HCT116 (cell line): ENCODE measurements at regions not wholly inside any gene's neighbourhood (a gene's known extent, or its start where the extent isn't known, plus 50 kb on each side); places are given as distances from the start of the nearest gene placed in this dataset.

ENCODE experiments used
- ATAC-seq: fragments of 200-7000 bp; cut with Tn5 transposase; 2 replicates; pipeline ENCODE4 v1.9.1; 2020; ENCODE audit warnings: mild to moderate bottlenecking, moderate library complexity
- BruUV-seq: library from RNA; stranded (reverse); fragments of 400-500 nt; replicated peaks from 2 replicates; lab custom pipeline; 2021; lab: Mats Ljungman, UMichigan
- CTCF ChIA-PET: fragments of 300-600 bp; sonication (Branson Sonifier 250); formaldehyde crosslinking; loops from one replicate; lab custom pipeline; 2021; ENCODE audit warnings: antibody characterized with exemption; lab: Charles Lee
- POLR2A ChIA-PET: fragments of 300-600, 350-600 bp; sonication (Branson Sonifier 250); formaldehyde crosslinking; loops from one replicate; lab custom pipeline; 2021; ENCODE audit warnings: antibody characterized with exemption; lab: Charles Lee
- RAD21 ChIA-PET, 2 experiments: fragments of 300-600 bp; sonication (Branson Sonifier 250); formaldehyde crosslinking; loops; one replicate each; lab custom pipeline; 2023; ENCODE audit warnings: low total read pairs in 2 of 2; ENCODE audit not compliant: uncharacterized antibody in 2 of 2, unreplicated experiment in 2 of 2, low non-redundant PET in 1 of 2; lab: Charles Lee
- DNase-seq: peaks from one replicate; pipeline ENCODE4 v3.0.0-alpha.2; 2010; ENCODE audit warnings: low read depth, low spot score
- H2AFZ ChIP-seq: fragments of 200-600 bp; shearing (Covaris generic), sonication (generic); 2 replicates; pipeline ENCODE4 v1.6.1; 2017; ENCODE audit warnings: low read depth, mixed run types, mixed read lengths, antibody characterized with exemption, low read length; ENCODE audit not compliant: poor library complexity, severe bottlenecking
- H3K27ac ChIP-seq: 2 replicates; pipeline ENCODE4 v1.5.1; 2012; ENCODE audit warnings: low read depth, low read length
- H3K27me3 ChIP-seq: fragments of 200-600 bp; sonication (generic); 2 replicates; pipeline ENCODE4 v1.6.1; 2016; ENCODE audit warnings: mixed run types, low read length, mixed read lengths; ENCODE audit not compliant: insufficient read depth
- H3K36me3 ChIP-seq, 2 experiments: fragments of 200-500 bp in 1 of 2; fragments of 200-600 bp in 1 of 2; sonication (Bioruptor generic) in 1 of 2; sonication (generic) in 1 of 2; 2 replicates each; pipeline versions ENCODE4 v1.5.1 to v1.6.1; 2014 to 2016; ENCODE audit warnings: low read length in 2 of 2, inconsistent platforms in 1 of 2, mixed read lengths in 1 of 2, mixed run types in 1 of 2; ENCODE audit not compliant: insufficient read depth in 2 of 2, control insufficient read depth in 1 of 2
- H3K4me1 ChIP-seq, 2 experiments: fragments of 200-600 bp in 1 of 2; sonication (generic) in 1 of 2; 2 replicates each; pipeline versions ENCODE4 v1.5.1 to v1.6.1; 2012 to 2017; ENCODE audit warnings: low read length in 2 of 2, inconsistent platforms in 1 of 2, mild to moderate bottlenecking in 1 of 2, mixed read lengths in 1 of 2, mixed run types in 1 of 2, moderate library complexity in 1 of 2; ENCODE audit not compliant: insufficient read depth in 2 of 2, control insufficient read depth in 1 of 2
- H3K4me2 ChIP-seq: fragments of 200-600 bp; sonication (generic); 2 replicates; pipeline ENCODE4 v1.6.1; 2017; ENCODE audit warnings: mixed run types, low read length, mixed read lengths
- H3K4me3 ChIP-seq, 2 experiments: fragments of 200-600 bp in 1 of 2; sonication (generic) in 1 of 2; replicated peaks in 1 of 2; 2 replicates each; pipeline ENCODE4 v1.5.1; 2011 to 2016; ENCODE audit warnings: low read length in 2 of 2, control low read depth in 1 of 2, low read depth in 1 of 2, mild to moderate bottlenecking in 1 of 2, mixed read lengths in 1 of 2, mixed run types in 1 of 2
- H3K79me2 ChIP-seq: fragments of 200-600 bp; sonication (generic); 2 replicates; pipeline ENCODE4 v1.6.1; 2017; ENCODE audit warnings: mild to moderate bottlenecking, mixed run types, low read length, moderate library complexity, mixed read lengths; ENCODE audit not compliant: insufficient read depth
- H3K9ac ChIP-seq: fragments of 200-600 bp; sonication (generic); 2 replicates; pipeline ENCODE4 v1.6.1; 2016; ENCODE audit warnings: low read length, mixed read lengths
- H3K9me2 ChIP-seq: fragments of 200-600 bp; sonication (generic), shearing (Covaris generic); 2 replicates; pipeline ENCODE4 v1.6.1; 2017; ENCODE audit warnings: mixed run types, mild to moderate bottlenecking, moderate library complexity; ENCODE audit not compliant: insufficient read depth
- H3K9me3 ChIP-seq, 2 experiments: fragments of 200-500 bp in 1 of 2; fragments of 200-600 bp in 1 of 2; sonication (Bioruptor generic) in 1 of 2; sonication (generic) in 1 of 2; 2 replicates each; pipeline ENCODE4 v1.6.1; 2014 to 2017; ENCODE audit warnings: low read length in 2 of 2, mixed read lengths in 2 of 2, inconsistent platforms in 1 of 2, low read depth in 1 of 2, mild to moderate bottlenecking in 1 of 2, mixed run types in 1 of 2, moderate library complexity in 1 of 2; ENCODE audit not compliant: control insufficient read depth in 1 of 2, insufficient read depth in 1 of 2
- H4K20me1 ChIP-seq: fragments of 200-600 bp; sonication (generic), shearing (Covaris generic); 2 replicates; pipeline ENCODE4 v1.6.1; 2017; ENCODE audit warnings: mixed run types, mild to moderate bottlenecking, moderate library complexity; ENCODE audit not compliant: insufficient read depth
- CBX3 ChIP-seq: IDR thresholded peaks from 2 replicates; pipeline ENCODE4 v1.6.1; 2012; ENCODE audit warnings: low read depth
- EGR1 ChIP-seq: IDR thresholded peaks from 2 replicates; pipeline ENCODE4 v1.6.1; 2012; ENCODE audit warnings: low read depth
- ELF1 ChIP-seq: IDR thresholded peaks from 2 replicates; pipeline ENCODE4 v1.6.1; 2012; ENCODE audit warnings: low read depth, borderline replicate concordance
- EZH2 ChIP-seq: fragments of 200-600 bp; sonication (generic); IDR thresholded peaks from 2 replicates; pipeline ENCODE4 v1.6.1; 2017; ENCODE audit warnings: antibody characterized with exemption, mixed run types
- POLR2A ChIP-seq: IDR thresholded peaks from 2 replicates; pipeline ENCODE4 v1.7.0; 2011; ENCODE audit warnings: borderline replicate concordance; ENCODE audit not compliant: insufficient read depth, insufficient read length; ENCODE audit errors: extremely low read depth
- POLR2AphosphoS5 ChIP-seq: IDR thresholded peaks from 2 replicates; pipeline ENCODE4 v1.6.1; 2011; ENCODE audit warnings: mild to moderate bottlenecking, low read depth, low read length, moderate library complexity
- SIN3A ChIP-seq: IDR thresholded peaks from 2 replicates; pipeline ENCODE4 v1.6.1; 2012; ENCODE audit warnings: low read depth
- TCF7L2 ChIP-seq: IDR thresholded peaks from 2 replicates; pipeline ENCODE4 v1.7.0; 2011; ENCODE audit warnings: borderline replicate concordance, inconsistent platforms; ENCODE audit not compliant: insufficient read depth, insufficient read length; ENCODE audit errors: extremely low read depth
- ZBTB33 ChIP-seq: IDR thresholded peaks from 2 replicates; pipeline ENCODE4 v1.6.1; 2011; ENCODE audit warnings: mild to moderate bottlenecking, low read length, moderate library complexity; ENCODE audit not compliant: insufficient replicate concordance; ENCODE audit errors: extremely low read depth
- ZFX ChIP-seq: fragments of 450-650 bp; IDR thresholded peaks from 2 replicates; pipeline ENCODE4 v1.6.1; 2017
- ZNF274 ChIP-seq: fragments of 200-500 bp; sonication (Bioruptor generic); IDR thresholded peaks from 2 replicates; pipeline ENCODE4 v1.6.1; 2014; ENCODE audit warnings: mild to moderate bottlenecking, low read depth, low read length, inconsistent platforms
- intact Hi-C: fragments of 100-400 bp; cut with micrococcal nuclease; formaldehyde crosslinking; loops from 2 replicates; pipeline ENCODE4 v1.10.0; 2022
- TF ChIP-seq, protein P1 (sequence below), 3 experiments: fragments of 200-600 bp in 1 of 3; sonication (generic) in 1 of 3; IDR thresholded peaks in 2 of 3; conservative IDR thresholded peaks in 1 of 3; 2 replicates each; pipeline ENCODE4 v1.5.1; 2012 to 2017; ENCODE audit warnings: low read depth in 2 of 3, low read length in 2 of 3, antibody characterized with exemption in 1 of 3, borderline replicate concordance in 1 of 3, control low read depth in 1 of 3, mild to moderate bottlenecking in 1 of 3, mixed read lengths in 1 of 3, mixed run types in 1 of 3, moderate library complexity in 1 of 3; ENCODE audit not compliant: insufficient read depth in 1 of 3
- TF ChIP-seq, protein P2 (sequence below): IDR thresholded peaks from 2 replicates; pipeline ENCODE4 v1.6.1; 2012
- TF ChIP-seq, protein P3 (sequence below): IDR thresholded peaks from 2 replicates; pipeline ENCODE4 v1.6.1; 2012

- ATAC-seq (no peak), DNase-seq (no peak)
- H4K20me1 ChIP-seq: no peaks in the 10 kb centered on the region
- H3K4me3 ChIP-seq: no peak overlapping the region
- TF ChIP-seq EGR1: no peak
- TF ChIP-seq, protein P1, sequence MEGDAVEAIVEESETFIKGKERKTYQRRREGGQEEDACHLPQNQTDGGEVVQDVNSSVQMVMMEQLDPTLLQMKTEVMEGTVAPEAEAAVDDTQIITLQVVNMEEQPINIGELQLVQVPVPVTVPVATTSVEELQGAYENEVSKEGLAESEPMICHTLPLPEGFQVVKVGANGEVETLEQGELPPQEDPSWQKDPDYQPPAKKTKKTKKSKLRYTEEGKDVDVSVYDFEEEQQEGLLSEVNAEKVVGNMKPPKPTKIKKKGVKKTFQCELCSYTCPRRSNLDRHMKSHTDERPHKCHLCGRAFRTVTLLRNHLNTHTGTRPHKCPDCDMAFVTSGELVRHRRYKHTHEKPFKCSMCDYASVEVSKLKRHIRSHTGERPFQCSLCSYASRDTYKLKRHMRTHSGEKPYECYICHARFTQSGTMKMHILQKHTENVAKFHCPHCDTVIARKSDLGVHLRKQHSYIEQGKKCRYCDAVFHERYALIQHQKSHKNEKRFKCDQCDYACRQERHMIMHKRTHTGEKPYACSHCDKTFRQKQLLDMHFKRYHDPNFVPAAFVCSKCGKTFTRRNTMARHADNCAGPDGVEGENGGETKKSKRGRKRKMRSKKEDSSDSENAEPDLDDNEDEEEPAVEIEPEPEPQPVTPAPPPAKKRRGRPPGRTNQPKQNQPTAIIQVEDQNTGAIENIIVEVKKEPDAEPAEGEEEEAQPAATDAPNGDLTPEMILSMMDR (IDR thresholded peaks at IDR 0.05 in 2 of 3, conservative IDR thresholded peaks at IDR 0.05 in 1 of 3; ENCODE audit: borderline replicate concordance in 1 of 3, insufficient read depth in 1 of 3, low read depth in 2 of 3, low read length in 2 of 3): no peak
- TF ChIP-seq, protein P2, sequence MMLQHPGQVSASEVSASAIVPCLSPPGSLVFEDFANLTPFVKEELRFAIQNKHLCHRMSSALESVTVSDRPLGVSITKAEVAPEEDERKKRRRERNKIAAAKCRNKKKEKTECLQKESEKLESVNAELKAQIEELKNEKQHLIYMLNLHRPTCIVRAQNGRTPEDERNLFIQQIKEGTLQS: no peak
- TF ChIP-seq ZBTB33: no peak
- no peak for TF ChIP-seq ELF1
- TF ChIP-seq TCF7L2: no peak
- TF ChIP-seq ZFX: no peak
- TF ChIP-seq SIN3A: no peak
- no peak for TF ChIP-seq EZH2
- no peak for TF ChIP-seq CBX3
- TF ChIP-seq POLR2A: no peak
- no peak for TF ChIP-seq POLR2AphosphoS5
- no peak for TF ChIP-seq ZNF274
- TF ChIP-seq, protein P3, sequence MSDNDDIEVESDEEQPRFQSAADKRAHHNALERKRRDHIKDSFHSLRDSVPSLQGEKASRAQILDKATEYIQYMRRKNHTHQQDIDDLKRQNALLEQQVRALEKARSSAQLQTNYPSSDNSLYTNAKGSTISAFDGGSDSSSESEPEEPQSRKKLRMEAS: no peak
- ChIA-PET RAD21 (no interaction called here), CTCF (no interaction called here), POLR2A (no interaction called here)
- no TSS peak for BruUV-seq
- H3K79me2 ChIP-seq: no peaks in the 10 kb centered on the region
- no peak overlapping the region for H2AFZ ChIP-seq
- H3K9me2 ChIP-seq: no peaks in the 10 kb centered on the region
- H3K4me2 ChIP-seq: no peak overlapping the region
- intact Hi-C loops: no loop called here
- no peaks in the 10 kb centered on the region for H3K36me3 ChIP-seq
- no peaks in the 10 kb centered on the region for H3K9me3 ChIP-seq
- H3K27me3 ChIP-seq: no peaks in the 10 kb centered on the region
- H3K27ac ChIP-seq: no peak overlapping the region
- 0 out of 4 replicates have a peak, but pooled peaks cover 0 to 1% of the 10 kb centered on the region in 2 experiments for H3K4me1 ChIP-seq
- no peak overlapping the region for H3K9ac ChIP-seq
These were observed 52.6 kb upstream of the JUN start for GRCh38 chr1:58836408-58836807.
